ENCODE measurements at regions not wholly inside any gene's neighbourhood (a gene's known extent, or its start where the extent isn't known, plus 50 kb on each side); places are given as distances from the start of the nearest gene placed in this dataset.

DNA sequence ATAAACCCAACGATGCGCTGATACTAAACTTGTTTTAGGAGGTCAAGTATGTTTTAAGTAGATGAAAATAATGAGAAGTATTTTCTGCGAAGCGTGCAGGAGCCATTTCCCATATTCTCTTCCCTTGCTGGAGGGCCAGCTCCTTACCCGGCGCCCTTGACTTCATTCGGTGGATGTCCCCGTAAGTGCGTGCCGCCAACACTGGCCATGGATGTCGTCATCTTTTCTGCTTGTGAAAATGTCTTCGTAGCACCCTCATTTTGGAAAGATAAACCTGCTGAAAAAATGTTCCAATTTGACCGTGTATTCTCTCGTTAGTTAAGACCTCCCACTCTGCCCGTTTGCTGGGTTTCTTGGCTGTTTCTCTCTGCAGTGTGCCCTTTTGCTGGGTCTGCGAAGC lies 127.5 kb downstream of the RTP5 start:
- H3K27me3 ChIP-seq (ENCODE audit: insufficient read depth, low read length), result no peaks in the 10 kb centered on the region
- H3K9me3 ChIP-seq (ENCODE audit: control insufficient read depth in 1 of 2, insufficient read depth in 1 of 2, low read depth in 1 of 2, low read length in 2 of 2), result no peaks in the 10 kb centered on the region
- H3K9me2 ChIP-seq (ENCODE audit: insufficient read depth), result no peaks in the 10 kb centered on the region
- CTCF ChIA-PET, result no interaction called here
- no peaks in the 10 kb centered on the region for H4K20me1 ChIP-seq (ENCODE audit: insufficient read depth)
- H3K9ac ChIP-seq (ENCODE audit: low read length), result no peak overlapping the region
- ATAC-seq (no peak), DNase-seq (ENCODE audit: low read depth, low spot score) (no peak)
- H3K4me3 ChIP-seq (replicated peaks in 1 of 2; ENCODE audit: low read depth in 1 of 2, low read length in 2 of 2), result no peak overlapping the region
- RAD21 ChIA-PET (ENCODE audit: low non-redundant PET in 1 of 2, low total read pairs in 2 of 2, uncharacterized antibody in 2 of 2, unreplicated experiment in 2 of 2), result interaction anchor here in 1 of 2 experiments (0.6 kb wide), 1 partner anchor 235 kb away, joined by 4 read pairs; no protein-coding TSS in a partner anchor
- no peak overlapping the region for H3K4me2 ChIP-seq (ENCODE audit: low read length)
- no peaks in the 10 kb centered on the region for H3K36me3 ChIP-seq (ENCODE audit: control insufficient read depth in 1 of 2, insufficient read depth in 2 of 2, low read length in 2 of 2)
- no peak overlapping the region for H3K27ac ChIP-seq (ENCODE audit: low read depth, low read length)
- no peaks in the 10 kb centered on the region for H3K4me1 ChIP-seq (ENCODE audit: control insufficient read depth in 1 of 2, insufficient read depth in 2 of 2, low read length in 2 of 2)
- BruUV-seq (replicated peaks), result no TSS peak
- H3K79me2 ChIP-seq (ENCODE audit: insufficient read depth, low read length), result no peaks in the 10 kb centered on the region
- intact Hi-C loops (cut with micrococcal nuclease), result no loop called here
- POLR2A ChIA-PET, result no interaction called here
- H2AFZ ChIP-seq (ENCODE audit: low read depth, low read length, poor library complexity, severe bottlenecking), result no peak overlapping the region
- TF ChIP-seq SIN3A (IDR thresholded peaks at IDR 0.05; ENCODE audit: low read depth), result no peak
- no peak for TF ChIP-seq EGR1 (IDR thresholded peaks at IDR 0.05; ENCODE audit: low read depth)
- TF ChIP-seq, protein P1, sequence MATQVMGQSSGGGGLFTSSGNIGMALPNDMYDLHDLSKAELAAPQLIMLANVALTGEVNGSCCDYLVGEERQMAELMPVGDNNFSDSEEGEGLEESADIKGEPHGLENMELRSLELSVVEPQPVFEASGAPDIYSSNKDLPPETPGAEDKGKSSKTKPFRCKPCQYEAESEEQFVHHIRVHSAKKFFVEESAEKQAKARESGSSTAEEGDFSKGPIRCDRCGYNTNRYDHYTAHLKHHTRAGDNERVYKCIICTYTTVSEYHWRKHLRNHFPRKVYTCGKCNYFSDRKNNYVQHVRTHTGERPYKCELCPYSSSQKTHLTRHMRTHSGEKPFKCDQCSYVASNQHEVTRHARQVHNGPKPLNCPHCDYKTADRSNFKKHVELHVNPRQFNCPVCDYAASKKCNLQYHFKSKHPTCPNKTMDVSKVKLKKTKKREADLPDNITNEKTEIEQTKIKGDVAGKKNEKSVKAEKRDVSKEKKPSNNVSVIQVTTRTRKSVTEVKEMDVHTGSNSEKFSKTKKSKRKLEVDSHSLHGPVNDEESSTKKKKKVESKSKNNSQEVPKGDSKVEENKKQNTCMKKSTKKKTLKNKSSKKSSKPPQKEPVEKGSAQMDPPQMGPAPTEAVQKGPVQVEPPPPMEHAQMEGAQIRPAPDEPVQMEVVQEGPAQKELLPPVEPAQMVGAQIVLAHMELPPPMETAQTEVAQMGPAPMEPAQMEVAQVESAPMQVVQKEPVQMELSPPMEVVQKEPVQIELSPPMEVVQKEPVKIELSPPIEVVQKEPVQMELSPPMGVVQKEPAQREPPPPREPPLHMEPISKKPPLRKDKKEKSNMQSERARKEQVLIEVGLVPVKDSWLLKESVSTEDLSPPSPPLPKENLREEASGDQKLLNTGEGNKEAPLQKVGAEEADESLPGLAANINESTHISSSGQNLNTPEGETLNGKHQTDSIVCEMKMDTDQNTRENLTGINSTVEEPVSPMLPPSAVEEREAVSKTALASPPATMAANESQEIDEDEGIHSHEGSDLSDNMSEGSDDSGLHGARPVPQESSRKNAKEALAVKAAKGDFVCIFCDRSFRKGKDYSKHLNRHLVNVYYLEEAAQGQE (IDR thresholded peaks at IDR 0.05; ENCODE audit: low read depth), result no peak
- no peak for TF ChIP-seq EZH2phosphoT487 (IDR thresholded peaks at IDR 0.05; ENCODE audit: borderline replicate concordance)
- TF ChIP-seq SP1 (IDR thresholded peaks at IDR 0.05; ENCODE audit: low read depth), result no peak
- TF ChIP-seq JUND (IDR thresholded peaks at IDR 0.05), result no peak
- no peak for TF ChIP-seq FOSL1 (IDR thresholded peaks at IDR 0.05; ENCODE audit: low read depth)
- no peak for TF ChIP-seq YY1 (IDR thresholded peaks at IDR 0.05; ENCODE audit: extremely low read depth, insufficient replicate concordance, low read depth, low read length)
- TF ChIP-seq, protein P2, sequence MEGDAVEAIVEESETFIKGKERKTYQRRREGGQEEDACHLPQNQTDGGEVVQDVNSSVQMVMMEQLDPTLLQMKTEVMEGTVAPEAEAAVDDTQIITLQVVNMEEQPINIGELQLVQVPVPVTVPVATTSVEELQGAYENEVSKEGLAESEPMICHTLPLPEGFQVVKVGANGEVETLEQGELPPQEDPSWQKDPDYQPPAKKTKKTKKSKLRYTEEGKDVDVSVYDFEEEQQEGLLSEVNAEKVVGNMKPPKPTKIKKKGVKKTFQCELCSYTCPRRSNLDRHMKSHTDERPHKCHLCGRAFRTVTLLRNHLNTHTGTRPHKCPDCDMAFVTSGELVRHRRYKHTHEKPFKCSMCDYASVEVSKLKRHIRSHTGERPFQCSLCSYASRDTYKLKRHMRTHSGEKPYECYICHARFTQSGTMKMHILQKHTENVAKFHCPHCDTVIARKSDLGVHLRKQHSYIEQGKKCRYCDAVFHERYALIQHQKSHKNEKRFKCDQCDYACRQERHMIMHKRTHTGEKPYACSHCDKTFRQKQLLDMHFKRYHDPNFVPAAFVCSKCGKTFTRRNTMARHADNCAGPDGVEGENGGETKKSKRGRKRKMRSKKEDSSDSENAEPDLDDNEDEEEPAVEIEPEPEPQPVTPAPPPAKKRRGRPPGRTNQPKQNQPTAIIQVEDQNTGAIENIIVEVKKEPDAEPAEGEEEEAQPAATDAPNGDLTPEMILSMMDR (IDR thresholded peaks at IDR 0.05 in 2 of 3, conservative IDR thresholded peaks at IDR 0.05 in 1 of 3; ENCODE audit: borderline replicate concordance in 1 of 3, insufficient read depth in 1 of 3, low read depth in 2 of 3, low read length in 2 of 3), result no peak
- TF ChIP-seq, protein P3, sequence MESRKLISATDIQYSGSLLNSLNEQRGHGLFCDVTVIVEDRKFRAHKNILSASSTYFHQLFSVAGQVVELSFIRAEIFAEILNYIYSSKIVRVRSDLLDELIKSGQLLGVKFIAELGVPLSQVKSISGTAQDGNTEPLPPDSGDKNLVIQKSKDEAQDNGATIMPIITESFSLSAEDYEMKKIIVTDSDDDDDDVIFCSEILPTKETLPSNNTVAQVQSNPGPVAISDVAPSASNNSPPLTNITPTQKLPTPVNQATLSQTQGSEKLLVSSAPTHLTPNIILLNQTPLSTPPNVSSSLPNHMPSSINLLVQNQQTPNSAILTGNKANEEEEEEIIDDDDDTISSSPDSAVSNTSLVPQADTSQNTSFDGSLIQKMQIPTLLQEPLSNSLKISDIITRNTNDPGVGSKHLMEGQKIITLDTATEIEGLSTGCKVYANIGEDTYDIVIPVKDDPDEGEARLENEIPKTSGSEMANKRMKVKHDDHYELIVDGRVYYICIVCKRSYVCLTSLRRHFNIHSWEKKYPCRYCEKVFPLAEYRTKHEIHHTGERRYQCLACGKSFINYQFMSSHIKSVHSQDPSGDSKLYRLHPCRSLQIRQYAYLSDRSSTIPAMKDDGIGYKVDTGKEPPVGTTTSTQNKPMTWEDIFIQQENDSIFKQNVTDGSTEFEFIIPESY (IDR thresholded peaks at IDR 0.05; ENCODE audit: extremely low read depth, insufficient replicate concordance, low read length), result no peak
- TF ChIP-seq POLR2AphosphoS5 (IDR thresholded peaks at IDR 0.05; ENCODE audit: low read depth, low read length), result no peak
- TF ChIP-seq, protein P4, sequence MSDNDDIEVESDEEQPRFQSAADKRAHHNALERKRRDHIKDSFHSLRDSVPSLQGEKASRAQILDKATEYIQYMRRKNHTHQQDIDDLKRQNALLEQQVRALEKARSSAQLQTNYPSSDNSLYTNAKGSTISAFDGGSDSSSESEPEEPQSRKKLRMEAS (IDR thresholded peaks at IDR 0.05), result no peak
- TF ChIP-seq ELF1 (IDR thresholded peaks at IDR 0.05; ENCODE audit: borderline replicate concordance, low read depth), result no peak
- TF ChIP-seq POLR2A (IDR thresholded peaks at IDR 0.05; ENCODE audit: borderline replicate concordance, extremely low read depth, insufficient read depth, insufficient read length), result no peak
- TF ChIP-seq, protein P5, sequence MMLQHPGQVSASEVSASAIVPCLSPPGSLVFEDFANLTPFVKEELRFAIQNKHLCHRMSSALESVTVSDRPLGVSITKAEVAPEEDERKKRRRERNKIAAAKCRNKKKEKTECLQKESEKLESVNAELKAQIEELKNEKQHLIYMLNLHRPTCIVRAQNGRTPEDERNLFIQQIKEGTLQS (IDR thresholded peaks at IDR 0.05), result no peak
- no peak for TF ChIP-seq RAD21 (IDR thresholded peaks at IDR 0.05; ENCODE audit: low read depth)
- no peak for TF ChIP-seq SRF (IDR thresholded peaks at IDR 0.05; ENCODE audit: low read depth)
